HG03066 (cell line): ENCODE measurements at regions not wholly inside any gene's neighbourhood (a gene's known extent, or its start where the extent isn't known, plus 50 kb on each side); places are given as distances from the start of the nearest gene placed in this dataset.
"Not testable (repeated sequence)": the region's sequence is repeated elsewhere in the genome, so short reads cannot be mapped to it uniquely, and the experiment has no call there.

ENCODE experiments used
- ATAC-seq: cut with Tn5 transposase; IDR thresholded peaks from one replicate; pipeline ENCODE4 v1.9.1; 2021; ENCODE audit warnings: low read depth; ENCODE audit not compliant: unreplicated experiment

GRCh38 chr13:73822668-73823592 lies 311.3 kb downstream of the KLF12 start:
- ATAC-seq = no peak

- ATAC-seq = no peak
Measured at GRCh38 chr13:73820688-73821087, 313.5 kb downstream of the KLF12 start.

GRCh38 chr13:73820285-73820684 lies 313.9 kb downstream of the KLF12 start:
- ATAC-seq = no peak

- no peak for ATAC-seq
Measured at GRCh38 chr13:73819711-73820110, 314.5 kb downstream of the KLF12 start.

- no peak for ATAC-seq
Measured at GRCh38 chr13:73816702-73817101, 317.5 kb downstream of the KLF12 start.

GRCh38 chr13:73815796-73816195 lies 318.4 kb downstream of the KLF12 start:
- no peak for ATAC-seq

- ATAC-seq = no peak
Measured at GRCh38 chr13:73810647-73811046, 323.6 kb downstream of the KLF12 start.

- no peak for ATAC-seq
Measured at GRCh38 chr13:73809561-73809960, 324.6 kb downstream of the KLF12 start.

- ATAC-seq = no peak
Measured at GRCh38 chr13:73808318-73808717, 325.9 kb downstream of the KLF12 start.

- not testable (repeated sequence) for ATAC-seq
Measured at GRCh38 chr13:73805326-73805958, 328.8 kb downstream of the KLF12 start.

- ATAC-seq = no peak
Measured at GRCh38 chr13:73803997-73804396, 330.2 kb downstream of the KLF12 start.

GRCh38 chr13:73800011-73800410 lies 334.2 kb downstream of the KLF12 start:
- ATAC-seq = no peak

- no peak for ATAC-seq
Measured at GRCh38 chr13:73794755-73795154, 339.4 kb downstream of the KLF12 start.

GRCh38 chr13:73793361-73793760 lies 340.8 kb downstream of the KLF12 start:
- ATAC-seq = no peak

- ATAC-seq = no peak
Measured at GRCh38 chr13:73792796-73793195, 341.4 kb downstream of the KLF12 start.

GRCh38 chr13:73782450-73783449 lies 351.5 kb downstream of the KLF12 start:
- no peak for ATAC-seq

- ATAC-seq = no peak
Measured at GRCh38 chr13:73781384-73781783, 352.8 kb downstream of the KLF12 start.

- ATAC-seq = no peak
Measured at GRCh38 chr13:73779881-73780280, 354.3 kb downstream of the KLF12 start.

GRCh38 chr13:73778242-73778864 lies 355.9 kb downstream of the KLF12 start:
- ATAC-seq = no peak

GRCh38 chr13:73777134-73777533 lies 357.1 kb downstream of the KLF12 start:
- no peak for ATAC-seq
